HCT116 (cell line): ENCODE measurements at regions not wholly inside any gene's neighbourhood (a gene's known extent, or its start where the extent isn't known, plus 50 kb on each side); places are given as distances from the start of the nearest gene placed in this dataset.

Experiments
- CBX3 ChIP-seq: IDR thresholded peaks from 2 replicates; pipeline ENCODE4 v1.6.1; 2012; ENCODE audit warnings: low read depth
- EGR1 ChIP-seq: IDR thresholded peaks from 2 replicates; pipeline ENCODE4 v1.6.1; 2012; ENCODE audit warnings: low read depth
- EZH2 ChIP-seq: fragments of 200-600 bp; sonication (generic); IDR thresholded peaks from 2 replicates; pipeline ENCODE4 v1.6.1; 2017; ENCODE audit warnings: antibody characterized with exemption, mixed run types
- POLR2A ChIP-seq: IDR thresholded peaks from 2 replicates; pipeline ENCODE4 v1.7.0; 2011; ENCODE audit warnings: borderline replicate concordance; ENCODE audit not compliant: insufficient read depth, insufficient read length; ENCODE audit errors: extremely low read depth
- POLR2AphosphoS5 ChIP-seq: IDR thresholded peaks from 2 replicates; pipeline ENCODE4 v1.6.1; 2011; ENCODE audit warnings: mild to moderate bottlenecking, low read depth, low read length, moderate library complexity
- SIN3A ChIP-seq: IDR thresholded peaks from 2 replicates; pipeline ENCODE4 v1.6.1; 2012; ENCODE audit warnings: low read depth
- SP1 ChIP-seq: IDR thresholded peaks from 2 replicates; pipeline ENCODE4 v1.6.1; 2012; ENCODE audit warnings: low read depth
- YY1 ChIP-seq: IDR thresholded peaks from 2 replicates; pipeline ENCODE4 v1.6.1; 2011; ENCODE audit warnings: low read length, low read depth, moderate library complexity, mild to moderate bottlenecking; ENCODE audit not compliant: insufficient replicate concordance; ENCODE audit errors: extremely low read depth
- ZNF274 ChIP-seq: fragments of 200-500 bp; sonication (Bioruptor generic); IDR thresholded peaks from 2 replicates; pipeline ENCODE4 v1.6.1; 2014; ENCODE audit warnings: mild to moderate bottlenecking, low read depth, low read length, inconsistent platforms
- TF ChIP-seq, protein P1 (sequence below): IDR thresholded peaks from 2 replicates; pipeline ENCODE4 v1.6.1; 2012; ENCODE audit warnings: low read depth
- TF ChIP-seq, protein P2 (sequence below), 3 experiments: fragments of 200-600 bp in 1 of 3; sonication (generic) in 1 of 3; IDR thresholded peaks in 2 of 3; conservative IDR thresholded peaks in 1 of 3; 2 replicates each; pipeline ENCODE4 v1.5.1; 2012 to 2017; ENCODE audit warnings: low read depth in 2 of 3, low read length in 2 of 3, antibody characterized with exemption in 1 of 3, borderline replicate concordance in 1 of 3, control low read depth in 1 of 3, mild to moderate bottlenecking in 1 of 3, mixed read lengths in 1 of 3, mixed run types in 1 of 3, moderate library complexity in 1 of 3; ENCODE audit not compliant: insufficient read depth in 1 of 3
- TF ChIP-seq, protein P3 (sequence below): IDR thresholded peaks from 2 replicates; pipeline ENCODE4 v1.6.1; 2012

DNA sequence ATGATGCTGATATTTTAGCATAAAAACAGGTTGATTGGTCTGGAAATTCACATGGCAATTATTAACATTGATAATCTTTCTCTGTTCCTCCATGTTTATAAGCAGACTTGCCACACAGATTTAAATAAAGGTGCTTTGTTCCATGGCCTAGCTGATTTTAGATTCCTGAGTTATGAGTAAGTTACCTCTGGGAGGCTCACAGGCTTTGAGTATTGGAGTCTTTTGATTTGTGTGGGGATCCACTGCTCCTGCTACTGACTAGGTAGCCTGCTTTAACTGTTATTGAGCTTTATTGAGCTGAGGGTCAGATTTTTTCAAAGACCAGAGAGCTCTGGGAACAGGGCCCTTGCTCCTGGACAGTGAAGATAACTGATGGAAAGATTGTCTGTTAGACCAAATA lies 166.1 kb downstream of the ANKRD30B start:
- TF ChIP-seq, protein P1, sequence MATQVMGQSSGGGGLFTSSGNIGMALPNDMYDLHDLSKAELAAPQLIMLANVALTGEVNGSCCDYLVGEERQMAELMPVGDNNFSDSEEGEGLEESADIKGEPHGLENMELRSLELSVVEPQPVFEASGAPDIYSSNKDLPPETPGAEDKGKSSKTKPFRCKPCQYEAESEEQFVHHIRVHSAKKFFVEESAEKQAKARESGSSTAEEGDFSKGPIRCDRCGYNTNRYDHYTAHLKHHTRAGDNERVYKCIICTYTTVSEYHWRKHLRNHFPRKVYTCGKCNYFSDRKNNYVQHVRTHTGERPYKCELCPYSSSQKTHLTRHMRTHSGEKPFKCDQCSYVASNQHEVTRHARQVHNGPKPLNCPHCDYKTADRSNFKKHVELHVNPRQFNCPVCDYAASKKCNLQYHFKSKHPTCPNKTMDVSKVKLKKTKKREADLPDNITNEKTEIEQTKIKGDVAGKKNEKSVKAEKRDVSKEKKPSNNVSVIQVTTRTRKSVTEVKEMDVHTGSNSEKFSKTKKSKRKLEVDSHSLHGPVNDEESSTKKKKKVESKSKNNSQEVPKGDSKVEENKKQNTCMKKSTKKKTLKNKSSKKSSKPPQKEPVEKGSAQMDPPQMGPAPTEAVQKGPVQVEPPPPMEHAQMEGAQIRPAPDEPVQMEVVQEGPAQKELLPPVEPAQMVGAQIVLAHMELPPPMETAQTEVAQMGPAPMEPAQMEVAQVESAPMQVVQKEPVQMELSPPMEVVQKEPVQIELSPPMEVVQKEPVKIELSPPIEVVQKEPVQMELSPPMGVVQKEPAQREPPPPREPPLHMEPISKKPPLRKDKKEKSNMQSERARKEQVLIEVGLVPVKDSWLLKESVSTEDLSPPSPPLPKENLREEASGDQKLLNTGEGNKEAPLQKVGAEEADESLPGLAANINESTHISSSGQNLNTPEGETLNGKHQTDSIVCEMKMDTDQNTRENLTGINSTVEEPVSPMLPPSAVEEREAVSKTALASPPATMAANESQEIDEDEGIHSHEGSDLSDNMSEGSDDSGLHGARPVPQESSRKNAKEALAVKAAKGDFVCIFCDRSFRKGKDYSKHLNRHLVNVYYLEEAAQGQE = no peak
- TF ChIP-seq, protein P2, sequence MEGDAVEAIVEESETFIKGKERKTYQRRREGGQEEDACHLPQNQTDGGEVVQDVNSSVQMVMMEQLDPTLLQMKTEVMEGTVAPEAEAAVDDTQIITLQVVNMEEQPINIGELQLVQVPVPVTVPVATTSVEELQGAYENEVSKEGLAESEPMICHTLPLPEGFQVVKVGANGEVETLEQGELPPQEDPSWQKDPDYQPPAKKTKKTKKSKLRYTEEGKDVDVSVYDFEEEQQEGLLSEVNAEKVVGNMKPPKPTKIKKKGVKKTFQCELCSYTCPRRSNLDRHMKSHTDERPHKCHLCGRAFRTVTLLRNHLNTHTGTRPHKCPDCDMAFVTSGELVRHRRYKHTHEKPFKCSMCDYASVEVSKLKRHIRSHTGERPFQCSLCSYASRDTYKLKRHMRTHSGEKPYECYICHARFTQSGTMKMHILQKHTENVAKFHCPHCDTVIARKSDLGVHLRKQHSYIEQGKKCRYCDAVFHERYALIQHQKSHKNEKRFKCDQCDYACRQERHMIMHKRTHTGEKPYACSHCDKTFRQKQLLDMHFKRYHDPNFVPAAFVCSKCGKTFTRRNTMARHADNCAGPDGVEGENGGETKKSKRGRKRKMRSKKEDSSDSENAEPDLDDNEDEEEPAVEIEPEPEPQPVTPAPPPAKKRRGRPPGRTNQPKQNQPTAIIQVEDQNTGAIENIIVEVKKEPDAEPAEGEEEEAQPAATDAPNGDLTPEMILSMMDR (IDR thresholded peaks at IDR 0.05 in 2 of 3, conservative IDR thresholded peaks at IDR 0.05 in 1 of 3; ENCODE audit: borderline replicate concordance in 1 of 3, insufficient read depth in 1 of 3, low read depth in 2 of 3, low read length in 2 of 3) = no peak
- TF ChIP-seq ZNF274 = no peak
- no peak for TF ChIP-seq POLR2A
- TF ChIP-seq EGR1 = no peak
- TF ChIP-seq EZH2 = no peak
- TF ChIP-seq, protein P3, sequence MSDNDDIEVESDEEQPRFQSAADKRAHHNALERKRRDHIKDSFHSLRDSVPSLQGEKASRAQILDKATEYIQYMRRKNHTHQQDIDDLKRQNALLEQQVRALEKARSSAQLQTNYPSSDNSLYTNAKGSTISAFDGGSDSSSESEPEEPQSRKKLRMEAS = no peak
- no peak for TF ChIP-seq CBX3
- TF ChIP-seq SIN3A = no peak
- TF ChIP-seq POLR2AphosphoS5 = no peak
- no peak for TF ChIP-seq SP1
- TF ChIP-seq YY1 = no peak
